ENCODE measurements at regions not wholly inside any gene's neighbourhood (a gene's known extent, or its start where the extent isn't known, plus 50 kb on each side); places are given as distances from the start of the nearest gene placed in this dataset.

DNA sequence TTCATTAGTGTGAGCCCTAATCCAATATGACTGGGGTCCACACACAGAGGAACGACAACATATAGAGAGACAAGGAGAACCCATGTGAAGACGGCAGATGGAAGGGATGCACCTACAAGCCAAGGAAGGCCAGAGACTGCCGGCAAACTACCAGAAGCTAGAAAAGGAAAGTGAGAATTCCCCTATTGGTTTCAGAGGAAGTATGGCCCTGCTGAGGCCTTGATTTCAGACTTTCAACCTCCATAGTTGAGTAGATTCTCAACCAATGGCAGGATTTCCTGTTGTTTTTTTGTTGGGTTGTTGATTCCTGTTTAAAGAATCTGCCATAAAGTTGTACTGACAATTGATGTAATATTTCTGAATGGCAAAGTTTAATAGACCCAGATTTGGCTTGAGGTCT, 241.5 kb downstream of the SATB2 start:
- Histone ChIP-seq H3K27me3 (no peaks in the 10 kb centered on the region), H3K9me2 (replicated peaks; ENCODE audit: insufficient read depth) (no peaks in the 10 kb centered on the region), H4K20me1 (ENCODE audit: insufficient read depth, poor library complexity, severe bottlenecking) (no peaks in the 10 kb centered on the region), H3K9me3 (ENCODE audit: low read depth) (no peaks in the 10 kb centered on the region), H3K36me3 (replicated peaks; ENCODE audit: insufficient read depth, low read depth) (no peaks in the 10 kb centered on the region), H3K4me3 (no peak overlapping the region), H3K79me2 (no peaks in the 10 kb centered on the region), H3K4me1 (ENCODE audit: insufficient read depth) (no peaks in the 10 kb centered on the region), H3K27ac (no peak overlapping the region), H2AFZ (no peak overlapping the region), H3K4me2 (no peak overlapping the region)
- WGBS (ENCODE audit: low lambda C conversion rate, missing lambda C conversion rate): 95% methylated on average over 3 of the region's 3 CpGs
- no peak for DNase-seq (ENCODE audit: low spot score)
- no peak for TF ChIP-seq EZH2 (IDR thresholded peaks at IDR 0.05; ENCODE audit: borderline replicate concordance)
- TF ChIP-seq, protein P1, sequence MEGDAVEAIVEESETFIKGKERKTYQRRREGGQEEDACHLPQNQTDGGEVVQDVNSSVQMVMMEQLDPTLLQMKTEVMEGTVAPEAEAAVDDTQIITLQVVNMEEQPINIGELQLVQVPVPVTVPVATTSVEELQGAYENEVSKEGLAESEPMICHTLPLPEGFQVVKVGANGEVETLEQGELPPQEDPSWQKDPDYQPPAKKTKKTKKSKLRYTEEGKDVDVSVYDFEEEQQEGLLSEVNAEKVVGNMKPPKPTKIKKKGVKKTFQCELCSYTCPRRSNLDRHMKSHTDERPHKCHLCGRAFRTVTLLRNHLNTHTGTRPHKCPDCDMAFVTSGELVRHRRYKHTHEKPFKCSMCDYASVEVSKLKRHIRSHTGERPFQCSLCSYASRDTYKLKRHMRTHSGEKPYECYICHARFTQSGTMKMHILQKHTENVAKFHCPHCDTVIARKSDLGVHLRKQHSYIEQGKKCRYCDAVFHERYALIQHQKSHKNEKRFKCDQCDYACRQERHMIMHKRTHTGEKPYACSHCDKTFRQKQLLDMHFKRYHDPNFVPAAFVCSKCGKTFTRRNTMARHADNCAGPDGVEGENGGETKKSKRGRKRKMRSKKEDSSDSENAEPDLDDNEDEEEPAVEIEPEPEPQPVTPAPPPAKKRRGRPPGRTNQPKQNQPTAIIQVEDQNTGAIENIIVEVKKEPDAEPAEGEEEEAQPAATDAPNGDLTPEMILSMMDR (IDR thresholded peaks at IDR 0.05; ENCODE audit: poor library complexity): no peak
- TF ChIP-seq EZH2phosphoT487 (IDR thresholded peaks at IDR 0.05; ENCODE audit: low read depth, severe bottlenecking, unreplicated experiment): no peak

DNA sequence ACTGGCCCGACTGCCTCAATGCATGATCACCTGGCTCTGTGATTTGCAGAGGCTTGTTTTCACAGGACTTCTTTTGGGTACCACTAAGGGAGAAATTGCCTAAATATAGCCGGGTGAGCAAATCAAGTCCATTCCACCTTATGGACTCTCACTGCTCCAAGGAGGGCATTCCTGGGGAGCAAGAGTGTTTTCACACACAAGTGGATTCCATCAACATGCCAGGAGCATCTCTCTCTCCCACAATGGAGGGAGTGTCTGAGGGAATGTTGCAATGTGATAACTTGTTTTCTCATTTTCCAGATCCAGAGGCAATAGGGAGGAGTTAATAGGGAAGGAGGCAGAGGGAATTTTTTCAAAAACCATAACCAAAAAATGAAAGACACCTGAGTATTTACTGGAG, 250.7 kb downstream of the SATB2 start:
- Histone ChIP-seq H3K36me3 (replicated peaks; ENCODE audit: insufficient read depth, low read depth) (no peaks in the 10 kb centered on the region), H3K4me1 (ENCODE audit: insufficient read depth) (no peaks in the 10 kb centered on the region), H3K9me2 (replicated peaks; ENCODE audit: insufficient read depth) (no peaks in the 10 kb centered on the region), H4K20me1 (ENCODE audit: insufficient read depth, poor library complexity, severe bottlenecking) (no peaks in the 10 kb centered on the region), H3K4me2 (no peak overlapping the region), H3K9me3 (ENCODE audit: low read depth) (no peaks in the 10 kb centered on the region), H3K27ac (no peak overlapping the region), H3K79me2 (no peaks in the 10 kb centered on the region), H3K27me3 (no peaks in the 10 kb centered on the region), H2AFZ (no peak overlapping the region), H3K4me3 (no peak overlapping the region)
- DNase-seq (ENCODE audit: low spot score): no peak
- 83% methylated on average over 2 of the region's 2 CpGs for WGBS (ENCODE audit: low lambda C conversion rate, missing lambda C conversion rate)
- TF ChIP-seq EZH2phosphoT487 (IDR thresholded peaks at IDR 0.05; ENCODE audit: low read depth, severe bottlenecking, unreplicated experiment) (no peak), EZH2 (IDR thresholded peaks at IDR 0.05; ENCODE audit: borderline replicate concordance) (no peak)
- TF ChIP-seq, protein P1 (IDR thresholded peaks at IDR 0.05; ENCODE audit: poor library complexity): no peak

DNA sequence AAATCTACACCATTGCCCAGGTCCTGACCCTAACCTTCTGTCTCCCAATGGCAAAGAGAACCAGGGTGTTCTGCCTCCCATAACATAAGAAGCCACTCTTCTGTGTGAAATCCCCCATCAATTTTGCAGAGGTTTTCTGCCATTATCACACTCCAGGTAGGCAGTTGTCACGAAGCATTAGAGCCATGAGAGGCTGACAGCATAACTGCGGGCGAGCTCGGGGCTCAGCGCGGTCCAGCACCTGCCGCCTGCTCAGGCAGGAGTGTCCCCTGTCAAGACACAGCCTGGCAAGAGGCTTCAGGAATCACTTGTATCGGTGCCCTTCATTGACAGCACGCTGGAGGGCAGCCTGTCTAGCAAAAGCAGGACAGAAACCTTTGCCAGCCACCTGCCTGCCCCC, 251.2 kb downstream of the SATB2 start:
- H3K27ac ChIP-seq: no peak overlapping the region
- WGBS (ENCODE audit: low lambda C conversion rate, missing lambda C conversion rate): 93% methylated on average over 9 of the region's 9 CpGs

More for the DNA sequence above, 251.2 kb downstream of the SATB2 start:
- no peaks in the 10 kb centered on the region for H3K9me3 ChIP-seq (ENCODE audit: low read depth)
- no peaks in the 10 kb centered on the region for H3K36me3 ChIP-seq (replicated peaks; ENCODE audit: insufficient read depth, low read depth)
- no peaks in the 10 kb centered on the region for H4K20me1 ChIP-seq (ENCODE audit: insufficient read depth, poor library complexity, severe bottlenecking)
- H3K4me1 ChIP-seq (ENCODE audit: insufficient read depth): no peaks in the 10 kb centered on the region
- TF ChIP-seq EZH2 (IDR thresholded peaks at IDR 0.05; ENCODE audit: borderline replicate concordance): no peak
- no peak for TF ChIP-seq EZH2phosphoT487 (IDR thresholded peaks at IDR 0.05; ENCODE audit: low read depth, severe bottlenecking, unreplicated experiment)
- TF ChIP-seq, protein P1 (IDR thresholded peaks at IDR 0.05; ENCODE audit: poor library complexity): no peak
- no peaks in the 10 kb centered on the region for H3K27me3 ChIP-seq
- H3K9me2 ChIP-seq (replicated peaks; ENCODE audit: insufficient read depth): no peaks in the 10 kb centered on the region
- no peak overlapping the region for H3K4me2 ChIP-seq
- no peak overlapping the region for H2AFZ ChIP-seq
- DNase-seq (ENCODE audit: low spot score): no peak
- H3K79me2 ChIP-seq: no peaks in the 10 kb centered on the region
- no peak overlapping the region for H3K4me3 ChIP-seq

Data from hepatocyte (in vitro differentiated cells).